SK-N-SH (cell line): ENCODE measurements at regions not wholly inside any gene's neighbourhood (a gene's known extent, or its start where the extent isn't known, plus 50 kb on each side); places are given as distances from the start of the nearest gene placed in this dataset.

Experiments
- CTCF ChIA-PET: fragments of 300-600, 350-600 bp; formaldehyde crosslinking; extraction: SDS; loops from one replicate; lab custom pipeline; 2021; lab: Yijun Ruan, JAX
- POLR2A ChIA-PET: fragments of 350-600 bp; sonication (Branson Sonifier 250); formaldehyde crosslinking; extraction: SDS; loops from one replicate; lab custom pipeline; 2020; ENCODE audit warnings: antibody characterized with exemption, inconsistent platforms; lab: Yijun Ruan, JAX
- DNase-seq: peaks from one replicate; pipeline ENCODE4 v3.0.0; 2012
- H2AFZ ChIP-seq: fragments of 200-600 bp; sonication (generic); 2 replicates; pipeline ENCODE4 v1.8.1; 2016; ENCODE audit warnings: antibody characterized with exemption, mild to moderate bottlenecking, low read depth
- H3F3A ChIP-seq: fragments of 200-600 bp; sonication (generic); replicated peaks from 2 replicates; pipeline ENCODE3; 2016; ENCODE audit warnings: antibody characterized with exemption, mild to moderate bottlenecking; ENCODE audit not compliant: insufficient read depth
- H3K27ac ChIP-seq, 2 experiments: fragments of 200-500 bp in 1 of 2; fragments of 200-600 bp in 1 of 2; sonication (Bioruptor generic) in 1 of 2; sonication (generic), shearing (Covaris generic) in 1 of 2; 2 replicates each; pipeline versions ENCODE4 v1.5.1 to v1.6.1; 2014 to 2016; ENCODE audit warnings: low read depth in 2 of 2, inconsistent platforms in 1 of 2, low read length in 1 of 2, mild to moderate bottlenecking in 1 of 2, mixed read lengths in 1 of 2
- H3K27me3 ChIP-seq: fragments of 200-600 bp; sonication (generic), shearing (Covaris generic); 2 replicates; pipeline ENCODE4 v1.6.1; 2016; ENCODE audit warnings: mixed run types; ENCODE audit not compliant: insufficient read depth
- H3K36me3 ChIP-seq, 2 experiments: fragments of 200-500 bp in 1 of 2; fragments of 200-600 bp in 1 of 2; sonication (Bioruptor generic) in 1 of 2; sonication (generic) in 1 of 2; replicated peaks in 1 of 2; 2 replicates each; pipeline versions ENCODE3 to v1.5.1; 2014 to 2016; ENCODE audit warnings: low read length in 1 of 2, mild to moderate bottlenecking in 1 of 2; ENCODE audit not compliant: insufficient read depth in 2 of 2, control insufficient read depth in 1 of 2
- H3K4me1 ChIP-seq, 2 experiments: fragments of 200-500 bp in 1 of 2; fragments of 200-600 bp in 1 of 2; sonication (Bioruptor generic) in 1 of 2; sonication (generic), shearing (Covaris generic) in 1 of 2; 2 replicates each; pipeline versions ENCODE4 v1.5.1 to v1.6.1; 2014 to 2016; ENCODE audit warnings: low read depth in 1 of 2, low read length in 1 of 2, mixed run types in 1 of 2; ENCODE audit not compliant: insufficient read depth in 2 of 2, control insufficient read depth in 1 of 2
- H3K4me2 ChIP-seq: fragments of 200-600 bp; sonication (generic), shearing (Covaris generic); 2 replicates; pipeline ENCODE4 v1.6.1; 2017; ENCODE audit warnings: mixed run types
- H3K4me3 ChIP-seq, 2 experiments: fragments of 200-500 bp in 1 of 2; fragments of 200-600 bp in 1 of 2; sonication (Bioruptor generic) in 1 of 2; sonication (generic), shearing (Covaris generic) in 1 of 2; 2 replicates each; pipeline versions ENCODE4 v1.5.1 to v1.8.1; 2014 to 2016; ENCODE audit warnings: low read depth in 2 of 2, inconsistent platforms in 1 of 2, low read length in 1 of 2, mild to moderate bottlenecking in 1 of 2, mixed read lengths in 1 of 2, moderate library complexity in 1 of 2
- H3K79me2 ChIP-seq: fragments of 200-600 bp; sonication (generic); 2 replicates; pipeline ENCODE4 v1.8.1; 2017; ENCODE audit warnings: mild to moderate bottlenecking; ENCODE audit not compliant: insufficient read depth
- H3K9ac ChIP-seq: fragments of 200-600 bp; sonication (generic); 2 replicates; pipeline ENCODE4 v1.6.1; 2017; ENCODE audit warnings: mixed run types
- H3K9me2 ChIP-seq: fragments of 200-600 bp; sonication (generic); 2 replicates; pipeline ENCODE4 v1.6.1; 2017; ENCODE audit warnings: mixed run types
- H3K9me3 ChIP-seq: fragments of 200-600 bp; sonication (generic); 2 replicates; pipeline ENCODE4 v1.6.1; 2017; ENCODE audit warnings: mixed run types, mild to moderate bottlenecking, moderate library complexity
- H4K20me1 ChIP-seq: fragments of 200-600 bp; sonication (generic); 2 replicates; pipeline ENCODE4 v1.6.1; 2017; ENCODE audit warnings: mild to moderate bottlenecking, mixed run types; ENCODE audit not compliant: insufficient read depth
- FOSL2 ChIP-seq: IDR thresholded peaks from 2 replicates; pipeline ENCODE4 v1.4.0; 2012; ENCODE audit warnings: low read depth, mild to moderate bottlenecking, moderate library complexity, borderline replicate concordance
- FOXJ3 ChIP-seq: sonication (generic); formaldehyde crosslinking; IDR thresholded peaks from 2 replicates; pipeline ENCODE4 v1.5.1; 2020; ENCODE audit warnings: mild to moderate bottlenecking, missing genetic modification reagents
- GABPA ChIP-seq: IDR thresholded peaks from 2 replicates; pipeline ENCODE4 v1.4.0; 2012; ENCODE audit warnings: low read depth, mild to moderate bottlenecking
- IRF3 ChIP-seq: fragments of 150-350 bp; IDR thresholded peaks from 2 replicates; pipeline ENCODE4 v1.6.1; 2016; ENCODE audit warnings: mild to moderate bottlenecking, low read depth, low read length
- JUND ChIP-seq: IDR thresholded peaks from 2 replicates; pipeline ENCODE4 v1.4.0; 2012
- MAX ChIP-seq: IDR thresholded peaks from 2 replicates; pipeline ENCODE4 v1.4.0; 2012; ENCODE audit warnings: low read depth
- MEF2A ChIP-seq: IDR thresholded peaks from 2 replicates; pipeline ENCODE4 v1.4.0; 2012; ENCODE audit warnings: low read depth, borderline replicate concordance
- MXI1 ChIP-seq: IDR thresholded peaks from 2 replicates; pipeline ENCODE4 v1.6.1; 2012; ENCODE audit warnings: mild to moderate bottlenecking, low read depth, low read length, improper control_type of control experiment
- NFIC ChIP-seq: IDR thresholded peaks from 2 replicates; pipeline ENCODE4 v1.4.0; 2012; ENCODE audit warnings: borderline replicate concordance
- RAD21 ChIP-seq: IDR thresholded peaks from 2 replicates; pipeline ENCODE4 v1.6.1; 2012; ENCODE audit warnings: mild to moderate bottlenecking, low read length
- RCOR1 ChIP-seq: fragments of 150-350 bp; IDR thresholded peaks from 2 replicates; pipeline ENCODE4 v1.6.1; 2017; ENCODE audit warnings: antibody characterized with exemption, low read length
- RFX5 ChIP-seq: IDR thresholded peaks from 2 replicates; pipeline ENCODE4 v1.6.1; 2012; ENCODE audit warnings: mild to moderate bottlenecking, improper control_type of control experiment, low read length
- TEAD4 ChIP-seq: IDR thresholded peaks from 2 replicates; pipeline ENCODE4 v1.4.0; 2012; ENCODE audit warnings: mild to moderate bottlenecking, borderline replicate concordance; ENCODE audit not compliant: insufficient read depth
- ZBTB33 ChIP-seq: IDR thresholded peaks from 2 replicates; pipeline ENCODE4 v1.4.0; 2012; ENCODE audit warnings: low read depth, borderline replicate concordance
- WGBS: methylation state at CpG from one replicate; pipeline ENCODE4 v1.1.6; 2017; ENCODE audit warnings: low lambda C conversion rate; 5-methylcytosine and 5-hydroxymethylcytosine counted together
- TF ChIP-seq, protein P1 (sequence below): fragments of 200-600 bp; sonication (generic); IDR thresholded peaks from 2 replicates; pipeline ENCODE4 v1.6.1; 2017; ENCODE audit warnings: antibody characterized with exemption, mild to moderate bottlenecking, moderate library complexity

DNA sequence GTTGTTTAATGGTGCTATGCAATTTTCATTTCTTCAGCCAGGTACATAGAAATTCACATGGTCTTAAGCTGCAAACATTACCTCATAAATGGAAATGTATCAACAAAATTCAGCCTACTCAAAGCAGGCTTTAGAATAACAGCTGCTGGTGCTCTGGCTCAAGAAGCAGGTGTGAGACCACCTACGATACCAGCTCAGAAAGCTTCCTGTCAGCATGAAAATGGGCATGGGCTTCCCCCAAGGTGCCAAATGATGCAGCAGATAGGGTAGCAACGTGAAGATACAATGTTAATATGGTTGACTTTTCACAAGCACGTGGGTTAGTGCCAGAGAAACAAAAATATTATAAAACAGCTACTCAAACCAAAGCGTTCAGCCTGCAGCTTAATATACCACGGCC is 343.4 kb upstream of the PRICKLE1 start:
- Histone ChIP-seq H3K9ac (no peak overlapping the region), H4K20me1 (no peaks in the 10 kb centered on the region), H3K27ac (no peak overlapping the region), H3K79me2 (no peaks in the 10 kb centered on the region), H2AFZ (no peak overlapping the region), H3K9me3 (no peaks in the 10 kb centered on the region), H3K9me2 (no peaks in the 10 kb centered on the region), H3K27me3 (no peaks in the 10 kb centered on the region), H3K4me2 (no peak overlapping the region), H3K36me3 (no peaks in the 10 kb centered on the region), H3K4me1 (no peaks in the 10 kb centered on the region), H3F3A (no peaks in the 10 kb centered on the region), H3K4me3 (no peak overlapping the region)
- TF ChIP-seq FOSL2: no peak
- TF ChIP-seq GABPA: no peak
- TF ChIP-seq MAX: no peak
- TF ChIP-seq RCOR1: no peak
- ChIA-PET POLR2A (no interaction called here), CTCF (no interaction called here)
- no peak for DNase-seq
- WGBS: 34% methylated on average over 5 of the region's 5 CpGs

- H3K27me3 ChIP-seq: no peaks in the 10 kb centered on the region
- POLR2A ChIA-PET: no interaction called here
- no peaks in the 10 kb centered on the region for H4K20me1 ChIP-seq
- no peak overlapping the region for H2AFZ ChIP-seq
- H3K79me2 ChIP-seq: no peaks in the 10 kb centered on the region
- peaks cover 0 to 7% of the 10 kb centered on the region in 2 experiments; a peak in 2 of 4 replicates for H3K4me1 ChIP-seq
- H3K9ac ChIP-seq: no peak overlapping the region
- H3K36me3 ChIP-seq: no peaks in the 10 kb centered on the region
- H3K9me2 ChIP-seq: no peaks in the 10 kb centered on the region
- H3K4me3 ChIP-seq: no peak overlapping the region
- TF ChIP-seq MXI1 (no peak), FOXJ3 (CRISPR knock-in tag) (no peak)
- no peak for DNase-seq
- H3K4me2 ChIP-seq: no peak overlapping the region
- CTCF ChIA-PET: interaction anchor here (1.3 kb wide), 1 partner anchor 37 kb away, joined by 4 read pairs; no protein-coding TSS in a partner anchor
- H3F3A ChIP-seq: no peaks in the 10 kb centered on the region
- no peak overlapping the region for H3K27ac ChIP-seq
- no peaks in the 10 kb centered on the region for H3K9me3 ChIP-seq
Observed at GRCh38 chr12:42926232-42926631, 336.7 kb upstream of the PRICKLE1 start.

DNA sequence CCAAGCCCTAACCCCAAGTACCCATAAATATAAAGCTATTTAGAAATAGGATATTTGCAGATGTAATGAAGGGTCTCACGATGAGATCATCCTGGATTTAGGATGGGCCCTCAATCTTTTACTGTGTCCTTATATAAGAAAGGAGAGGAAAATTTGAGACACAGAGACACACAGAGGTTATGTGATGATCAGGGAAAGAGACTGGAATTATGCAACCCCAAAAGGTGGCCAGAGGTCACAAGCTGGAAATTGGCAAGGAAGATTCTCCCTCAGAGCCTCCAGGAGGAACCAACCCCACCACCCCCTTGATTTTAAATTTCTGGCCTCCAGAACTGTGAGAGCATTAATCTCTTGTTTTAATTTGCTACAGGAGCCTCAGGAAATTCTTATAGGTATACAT is 334.9 kb upstream of the PRICKLE1 start:
- Histone ChIP-seq H3K4me1 (peaks cover 0 to 12% of the 10 kb centered on the region in 2 experiments; a peak in 2 of 4 replicates), H4K20me1 (no peaks in the 10 kb centered on the region), H3K36me3 (no peaks in the 10 kb centered on the region), H3K27me3 (no peaks in the 10 kb centered on the region), H3K79me2 (no peaks in the 10 kb centered on the region), H2AFZ (no peak overlapping the region), H3F3A (no peaks in the 10 kb centered on the region), H3K9ac (no peak overlapping the region), H3K4me3 (no peak overlapping the region), H3K4me2 (no peak overlapping the region), H3K9me3 (no peaks in the 10 kb centered on the region), H3K27ac (no peak overlapping the region), H3K9me2 (no peaks in the 10 kb centered on the region)
- ChIA-PET CTCF (no interaction called here), POLR2A (no interaction called here)
- TF ChIP-seq RFX5: no peak
- TF ChIP-seq ZBTB33: no peak
- TF ChIP-seq RAD21: no peak
- TF ChIP-seq, protein P1, sequence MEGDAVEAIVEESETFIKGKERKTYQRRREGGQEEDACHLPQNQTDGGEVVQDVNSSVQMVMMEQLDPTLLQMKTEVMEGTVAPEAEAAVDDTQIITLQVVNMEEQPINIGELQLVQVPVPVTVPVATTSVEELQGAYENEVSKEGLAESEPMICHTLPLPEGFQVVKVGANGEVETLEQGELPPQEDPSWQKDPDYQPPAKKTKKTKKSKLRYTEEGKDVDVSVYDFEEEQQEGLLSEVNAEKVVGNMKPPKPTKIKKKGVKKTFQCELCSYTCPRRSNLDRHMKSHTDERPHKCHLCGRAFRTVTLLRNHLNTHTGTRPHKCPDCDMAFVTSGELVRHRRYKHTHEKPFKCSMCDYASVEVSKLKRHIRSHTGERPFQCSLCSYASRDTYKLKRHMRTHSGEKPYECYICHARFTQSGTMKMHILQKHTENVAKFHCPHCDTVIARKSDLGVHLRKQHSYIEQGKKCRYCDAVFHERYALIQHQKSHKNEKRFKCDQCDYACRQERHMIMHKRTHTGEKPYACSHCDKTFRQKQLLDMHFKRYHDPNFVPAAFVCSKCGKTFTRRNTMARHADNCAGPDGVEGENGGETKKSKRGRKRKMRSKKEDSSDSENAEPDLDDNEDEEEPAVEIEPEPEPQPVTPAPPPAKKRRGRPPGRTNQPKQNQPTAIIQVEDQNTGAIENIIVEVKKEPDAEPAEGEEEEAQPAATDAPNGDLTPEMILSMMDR: no peak
- no peak for TF ChIP-seq TEAD4
- TF ChIP-seq MEF2A: no peak
- TF ChIP-seq MAX: no peak
- no peak for TF ChIP-seq JUND
- no peak for TF ChIP-seq NFIC
- TF ChIP-seq IRF3: no peak
- DNase-seq: no peak
- WGBS: 48% methylated on average over 1 of the region's 1 CpG
